HG02840 (cell line): ENCODE measurements at regions not wholly inside any gene's neighbourhood (a gene's known extent, or its start where the extent isn't known, plus 50 kb on each side); places are given as distances from the start of the nearest gene placed in this dataset.
"Not testable (repeated sequence)": the region's sequence is repeated elsewhere in the genome, so short reads cannot be mapped to it uniquely, and the experiment has no call there.

Source experiments
- ATAC-seq: cut with Tn5 transposase; IDR thresholded peaks from one replicate; pipeline ENCODE4 v1.9.1; 2021; ENCODE audit warnings: mild to moderate bottlenecking, moderate library complexity, moderate number of reproducible peaks; ENCODE audit not compliant: unreplicated experiment, low FRiP score

GRCh38 chr22:47627556-47628253 lies 865.3 kb downstream of the TBC1D22A start:
- no peak for ATAC-seq

GRCh38 chr22:47626428-47627390 lies 864.3 kb downstream of the TBC1D22A start:
- ATAC-seq = no peak

DNA sequence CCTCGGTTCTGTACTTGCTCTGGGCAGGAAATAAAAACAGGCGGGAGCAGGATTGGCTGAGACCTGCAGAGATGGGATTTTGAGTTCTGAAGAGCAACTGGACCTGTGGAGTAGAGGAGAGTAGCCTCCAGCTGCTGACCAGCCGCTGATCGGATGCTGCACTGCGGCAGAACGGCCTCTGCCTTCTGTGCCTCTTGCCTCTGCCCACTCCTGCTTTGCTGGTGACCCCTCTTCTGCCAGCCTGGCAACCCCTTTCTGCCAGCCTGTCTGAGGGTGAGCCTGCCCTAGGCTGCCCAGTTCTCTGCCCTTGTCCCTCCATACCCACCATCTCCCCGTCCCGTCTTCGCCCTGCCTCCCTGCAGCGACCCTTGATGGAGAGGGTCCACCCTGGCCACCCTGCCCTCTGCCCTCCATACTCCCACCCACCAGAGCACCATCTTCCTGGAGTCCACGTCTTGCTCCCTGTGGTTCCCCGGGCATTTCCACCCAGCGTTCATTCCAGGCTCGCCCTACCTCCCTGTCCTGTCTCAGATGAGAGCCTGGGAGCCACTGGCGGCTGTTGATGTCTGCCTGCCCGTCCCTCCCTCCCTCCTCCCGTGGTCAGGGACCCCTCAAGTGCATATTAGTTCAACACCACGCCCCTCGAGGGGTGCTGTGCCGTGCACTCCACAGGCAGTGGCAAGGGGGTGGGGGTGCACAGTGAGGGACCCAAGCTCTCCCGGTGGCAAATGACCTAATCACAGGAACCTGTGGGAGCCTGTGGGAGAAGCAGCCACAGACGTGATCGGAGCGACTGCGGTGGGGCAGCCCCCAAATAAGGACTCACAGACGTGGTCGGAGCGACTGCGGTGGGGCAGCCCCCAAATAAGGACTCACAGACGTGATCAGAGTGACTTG lies 863.3 kb downstream of the TBC1D22A start:
- ATAC-seq = no peak

- no peak for ATAC-seq
These were observed 862.5 kb downstream of the TBC1D22A start for GRCh38 chr22:47625013-47625385.

DNA sequence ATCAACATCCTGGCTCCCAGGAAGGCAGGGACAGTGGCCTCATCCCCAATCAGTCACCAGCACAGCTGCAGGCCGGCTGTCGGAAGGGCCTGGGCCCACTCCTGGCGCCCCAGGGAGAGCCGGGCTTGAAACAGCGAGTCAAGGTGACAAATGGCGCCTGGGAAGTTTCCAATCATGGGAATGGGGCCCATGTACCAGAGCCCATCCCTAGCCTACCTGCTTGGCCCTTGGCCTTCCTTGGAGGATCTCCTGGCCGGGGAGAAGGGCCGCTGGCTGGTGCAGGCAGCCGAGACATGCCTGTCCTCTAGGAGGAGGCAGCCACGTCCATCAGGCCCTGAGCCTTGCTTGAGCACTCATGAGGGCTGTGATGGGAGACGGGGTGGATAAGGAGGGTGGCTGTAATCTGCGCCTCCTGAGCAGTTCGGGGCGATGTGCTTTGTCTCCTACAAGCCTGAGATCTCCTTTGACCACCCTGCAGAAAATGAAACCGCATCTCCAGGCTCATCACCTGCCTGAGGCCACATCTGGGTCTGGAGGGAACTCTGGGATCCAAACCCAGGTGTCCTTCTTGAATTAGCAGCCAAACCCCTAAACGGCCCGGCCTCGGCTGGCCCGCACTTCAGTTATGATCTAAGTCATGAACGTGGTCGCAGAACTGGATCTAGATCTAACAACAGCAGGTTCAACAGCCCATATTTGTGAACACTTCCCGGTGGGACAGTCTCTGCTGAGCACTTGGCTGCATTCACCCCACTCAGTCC lies 862.0 kb downstream of the TBC1D22A start:
- no peak for ATAC-seq

DNA sequence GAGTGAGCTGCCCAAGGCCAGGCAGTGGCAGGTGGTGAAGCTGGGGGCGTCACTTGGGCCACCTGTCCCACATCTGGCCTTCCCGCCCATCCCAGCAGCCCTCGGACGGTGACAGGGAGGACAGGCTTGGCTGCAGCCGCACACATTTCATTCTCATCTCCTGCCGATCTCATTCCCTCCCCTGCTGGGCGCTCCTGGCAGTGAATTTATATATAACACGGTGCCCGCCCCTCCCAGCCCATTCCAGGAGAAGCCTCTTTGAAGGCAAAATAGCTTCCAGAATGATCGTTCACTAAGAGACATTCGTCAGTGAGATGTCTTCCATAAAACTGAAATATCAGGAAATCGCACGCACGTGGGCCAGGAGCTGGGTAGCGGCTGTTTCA lies 861.3 kb downstream of the TBC1D22A start:
- ATAC-seq = no peak

GRCh38 chr22:47623066-47623762 lies 860.8 kb downstream of the TBC1D22A start:
- no peak for ATAC-seq

- no peak for ATAC-seq
These were observed 860.1 kb downstream of the TBC1D22A start for GRCh38 chr22:47622541-47622940.

GRCh38 chr22:47621253-47621652 lies 858.8 kb downstream of the TBC1D22A start:
- ATAC-seq = no peak

GRCh38 chr22:47620391-47620790 lies 857.9 kb downstream of the TBC1D22A start:
- no peak for ATAC-seq

- ATAC-seq = no peak
These were observed 857.2 kb downstream of the TBC1D22A start for GRCh38 chr22:47619631-47620030.

GRCh38 chr22:47618180-47619010 lies 855.9 kb downstream of the TBC1D22A start:
- no peak for ATAC-seq

DNA sequence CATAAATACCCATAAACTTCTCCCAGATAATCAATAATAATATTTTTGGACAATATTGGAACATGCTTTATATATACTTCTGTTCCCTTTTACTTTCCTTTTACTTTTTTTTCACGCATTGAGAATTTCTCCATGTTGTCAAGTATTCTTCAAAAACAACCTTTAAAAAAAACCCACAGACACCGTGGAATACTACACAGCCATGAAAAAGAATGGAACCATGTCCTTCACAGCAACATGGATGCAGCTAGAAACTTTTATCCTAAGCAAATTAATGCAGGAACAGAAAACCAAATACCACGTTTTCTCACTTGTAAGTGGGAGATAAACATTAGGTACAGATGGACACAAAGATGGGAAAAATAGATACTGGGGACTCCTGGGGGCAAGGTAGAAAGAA lies 854.7 kb downstream of the TBC1D22A start:
- ATAC-seq = no peak

GRCh38 chr22:47616396-47617020 lies 854.1 kb downstream of the TBC1D22A start:
- no peak for ATAC-seq

DNA sequence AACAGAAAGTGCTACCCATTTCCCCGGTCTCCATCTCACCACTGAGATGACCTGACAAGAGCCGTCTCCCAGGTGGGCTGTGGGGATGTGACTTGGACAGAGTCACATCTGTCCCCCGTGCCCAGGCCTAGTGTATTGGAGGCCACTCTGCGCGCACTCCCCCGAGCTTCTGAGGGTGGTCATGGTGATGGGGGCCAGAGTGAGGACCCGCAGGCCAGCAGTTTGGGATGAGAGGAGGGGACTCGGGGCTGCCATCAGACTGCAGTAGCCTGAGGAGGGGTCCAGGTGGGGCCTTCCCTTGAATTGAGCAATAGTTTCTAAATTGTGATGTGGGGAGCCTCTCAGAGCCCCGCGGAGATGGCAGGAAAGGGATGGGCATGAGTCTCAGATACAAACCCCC lies 852.6 kb downstream of the TBC1D22A start:
- ATAC-seq = no peak

DNA sequence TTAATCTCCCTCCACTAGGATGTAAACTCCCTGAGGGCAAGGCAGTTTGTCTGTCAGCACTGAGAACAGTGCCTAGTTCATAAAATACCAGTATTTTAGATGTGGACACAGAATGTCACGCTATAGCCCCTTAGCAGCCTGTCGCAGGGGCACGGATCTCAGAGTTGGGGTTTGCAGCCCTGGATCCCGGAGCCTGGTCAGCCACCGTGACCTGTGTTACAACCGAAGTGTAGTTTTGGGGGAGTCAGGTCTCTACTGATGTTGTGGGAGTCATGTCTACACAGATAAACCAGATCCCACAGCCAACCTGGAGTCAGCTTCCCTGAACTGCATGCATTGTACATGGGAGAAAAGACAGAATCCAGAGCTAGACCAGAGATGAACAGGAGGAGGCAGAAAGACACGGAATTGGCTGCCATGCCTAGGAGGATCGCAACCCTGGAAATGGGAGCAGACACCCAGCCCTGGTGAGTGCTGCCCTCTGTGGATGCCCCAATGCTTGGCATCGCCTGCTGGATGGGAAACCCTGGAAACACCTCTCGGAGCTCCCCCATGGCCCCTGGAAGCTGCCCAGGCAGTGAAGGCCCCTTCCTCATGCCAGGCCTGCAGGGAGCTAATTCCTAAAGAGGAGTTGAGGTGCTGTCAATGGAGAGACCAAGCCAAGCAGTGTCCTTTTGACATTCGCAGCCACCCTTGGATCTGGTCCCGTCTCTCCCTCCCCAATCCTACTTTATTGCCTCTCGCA lies 851.3 kb downstream of the TBC1D22A start:
- no peak for ATAC-seq

GRCh38 chr22:47613181-47613580 lies 850.7 kb downstream of the TBC1D22A start:
- not testable (repeated sequence) for ATAC-seq
